HepG2 (cell line): ENCODE measurements at regions not wholly inside any gene's neighbourhood (a gene's known extent, or its start where the extent isn't known, plus 50 kb on each side); places are given as distances from the start of the nearest gene placed in this dataset.

Experiments
- ATAC-seq: fragments of 200-7000 bp; cut with Tn5 transposase; 3 replicates; pipeline ENCODE4 v1.9.1; 2020; ENCODE audit warnings: mild to moderate bottlenecking, moderate library complexity
- BruUV-seq: library from RNA; stranded (reverse); fragments of 400-500 nt; replicated peaks from 2 replicates; lab custom pipeline; 2021; lab: Mats Ljungman, UMichigan
- CTCF ChIA-PET: fragments of 300-600 bp; formaldehyde crosslinking; extraction: SDS; loops from one replicate; lab custom pipeline; 2021; ENCODE audit warnings: low total read pairs, inconsistent platforms, low intra/inter-chr PET ratio; lab: Yijun Ruan, JAX
- POLR2A ChIA-PET: fragments of 350-600 bp; sonication (Branson Sonifier 250); formaldehyde crosslinking; loops from one replicate; lab custom pipeline; 2020; ENCODE audit warnings: antibody characterized with exemption, inconsistent platforms; lab: Yijun Ruan, JAX
- DNase-seq: peaks from one replicate; pipeline ENCODE4 v3.0.0-alpha.2; 2015; ENCODE audit warnings: low spot score
- FAIRE-seq: peaks from 3 replicates; lab custom pipeline; 2011; peaks lifted over from hg19 to GRCh38; lab: Jason Lieb, UNC
- H2AFZ ChIP-seq: one replicate; pipeline ENCODE4 v1.6.1; 2011; ENCODE audit warnings: low read length, inconsistent platforms
- H3K27ac ChIP-seq: fragments of 300-600 bp; 3 replicates; pipeline ENCODE4 v1.8.0; 2011; ENCODE audit warnings: mixed run types, mild to moderate bottlenecking, mixed read lengths, low read length, inconsistent platforms; ENCODE audit not compliant: insufficient read depth; ENCODE audit errors: extremely low read length
- H3K27me3 ChIP-seq, 2 experiments: fragments of 200-600 bp in 1 of 2; 2 replicates in 1 of 2; 3 replicates in 1 of 2; pipeline versions ENCODE4 v1.6.0 to v1.8.0; 2011; ENCODE audit warnings: low read length in 2 of 2, mild to moderate bottlenecking in 2 of 2, moderate library complexity in 2 of 2, inconsistent platforms in 1 of 2; ENCODE audit not compliant: insufficient read depth in 2 of 2, control insufficient read depth in 1 of 2
- H3K36me3 ChIP-seq, 2 experiments: fragments of 200-600 bp in 1 of 2; replicated peaks in 1 of 2; 2 replicates in 1 of 2; 3 replicates in 1 of 2; pipeline versions ENCODE4 v1.5.1 to v1.8.0; 2011; ENCODE audit warnings: low read length in 2 of 2, inconsistent platforms in 1 of 2; ENCODE audit not compliant: insufficient read depth in 2 of 2, control insufficient read depth in 1 of 2
- H3K4me1 ChIP-seq: 2 replicates; pipeline ENCODE4 v1.5.1; 2012; ENCODE audit warnings: low read length, inconsistent platforms; ENCODE audit not compliant: insufficient read depth
- H3K4me2 ChIP-seq: 2 replicates; pipeline ENCODE4 v1.6.0; 2011; ENCODE audit warnings: low read depth, low read length, inconsistent platforms
- H3K4me3 ChIP-seq, 3 experiments: fragments of 200-600 bp in 1 of 3; sonication (generic), shearing (Covaris generic) in 1 of 3; replicated peaks in 1 of 3; 2 replicates each; pipeline ENCODE4 v1.5.1; 2011 to 2016; ENCODE audit warnings: low read length in 3 of 3, inconsistent platforms in 2 of 3, low read depth in 2 of 3, mild to moderate bottlenecking in 2 of 3, control low read depth in 1 of 3, mixed read lengths in 1 of 3; ENCODE audit not compliant: insufficient read depth in 1 of 3
- H3K79me2 ChIP-seq: one replicate; pipeline ENCODE4 v1.6.1; 2011; ENCODE audit warnings: low read length, inconsistent platforms; ENCODE audit not compliant: insufficient read depth
- H3K9ac ChIP-seq: 2 replicates; pipeline ENCODE4 v1.6.0; 2011; ENCODE audit warnings: mild to moderate bottlenecking, low read depth, low read length, inconsistent platforms; ENCODE audit not compliant: insufficient read depth
- H3K9me3 ChIP-seq: 2 replicates; pipeline ENCODE4 v1.5.1; 2012; ENCODE audit warnings: mild to moderate bottlenecking, low read length
- H4K20me1 ChIP-seq: 2 replicates; pipeline ENCODE4 v1.6.0; 2011; ENCODE audit warnings: inconsistent platforms, mild to moderate bottlenecking, low read length, moderate library complexity; ENCODE audit not compliant: insufficient read depth
- ATF4 ChIP-seq, 2 experiments: fragments of 450-650 bp in 1 of 2; sonication (generic) in 1 of 2; formaldehyde crosslinking; IDR thresholded peaks; 2 replicates each; pipeline versions ENCODE4 v1.5.0 to v1.8.0; 2020 to 2022; ENCODE audit warnings: mild to moderate bottlenecking in 1 of 2, missing genetic modification reagents in 1 of 2
- FOXM1 ChIP-seq: sonication (generic); formaldehyde crosslinking; IDR thresholded peaks from 2 replicates; pipeline ENCODE4 v1.5.0; 2020; ENCODE audit warnings: missing genetic modification reagents
- GPBP1L1 ChIP-seq: sonication (generic); formaldehyde crosslinking; IDR thresholded peaks from 2 replicates; pipeline ENCODE4 v1.5.0; 2020; ENCODE audit warnings: mild to moderate bottlenecking, missing genetic modification reagents
- ISL2 ChIP-seq: sonication (generic); formaldehyde crosslinking; IDR thresholded peaks from 2 replicates; pipeline ENCODE4 v1.5.0; 2020; ENCODE audit warnings: missing genetic modification reagents
- NONO ChIP-seq, 2 experiments: fragments of 450-650 bp in 1 of 2; sonication (generic) in 1 of 2; formaldehyde crosslinking in 1 of 2; IDR thresholded peaks in 1 of 2; conservative IDR thresholded peaks in 1 of 2; 2 replicates each; pipeline versions ENCODE4 v1.6.1 to v1.8.0; 2017 to 2022; ENCODE audit warnings: mild to moderate bottlenecking in 1 of 2, missing genetic modification reagents in 1 of 2, moderate library complexity in 1 of 2
- PRDM10 ChIP-seq: sonication (generic); formaldehyde crosslinking; IDR thresholded peaks from 2 replicates; pipeline ENCODE4 v1.4.0; 2020; ENCODE audit warnings: low read depth, missing genetic modification reagents
- RFX5 ChIP-seq: IDR thresholded peaks from 2 replicates; pipeline ENCODE4 v1.6.1; 2011; ENCODE audit warnings: low read depth, low read length, improper control_type of control experiment
- SRSF1 ChIP-seq: fragments of 200-400 bp; formaldehyde crosslinking; optimal IDR thresholded peaks from 2 replicates; pipeline ENCODE3; 2017; ENCODE audit warnings: mild to moderate bottlenecking, low read depth, low read length, moderate library complexity
- USF2 ChIP-seq, 2 experiments: sonication (generic) in 1 of 2; formaldehyde crosslinking in 1 of 2; IDR thresholded peaks; 2 replicates each; pipeline versions ENCODE4 v1.5.1 to v1.6.1; 2011 to 2020; ENCODE audit warnings: borderline replicate concordance in 1 of 2, low read depth in 1 of 2, low read length in 1 of 2, mild to moderate bottlenecking in 1 of 2, missing genetic modification reagents in 1 of 2, moderate library complexity in 1 of 2
- ZBTB43 ChIP-seq: sonication (generic); formaldehyde crosslinking; conservative IDR thresholded peaks from 2 replicates; pipeline ENCODE4 v1.4.0; 2020; ENCODE audit warnings: missing genetic modification reagents
- ZNF225 ChIP-seq: sonication (generic); formaldehyde crosslinking; IDR thresholded peaks from 2 replicates; pipeline ENCODE4 v1.4.0; 2020; ENCODE audit warnings: mild to moderate bottlenecking, missing genetic modification reagents
- ZNF256 ChIP-seq: sonication (generic); formaldehyde crosslinking; conservative IDR thresholded peaks from 2 replicates; pipeline ENCODE4 v1.4.0; 2020; ENCODE audit warnings: missing genetic modification reagents
- ZNF335 ChIP-seq: sonication (generic); formaldehyde crosslinking; IDR thresholded peaks from 2 replicates; pipeline ENCODE4 v1.4.0; 2020; ENCODE audit warnings: missing genetic modification reagents
- ZNF720 ChIP-seq: sonication (generic); formaldehyde crosslinking; IDR thresholded peaks from 2 replicates; pipeline ENCODE4 v1.4.0; 2020; ENCODE audit warnings: missing genetic modification reagents
- WGBS: methylation state at CpG from one replicate; pipeline ENCODE4 v1.1.6; 2017; ENCODE audit warnings: low lambda C conversion rate; 5-methylcytosine and 5-hydroxymethylcytosine counted together
- in situ Hi-C: cut with HindIII; loops from 2 replicates; pipeline ENCODE4 v1.10.0; 2017; ENCODE audit warnings: low pct_unique_long_range_greater_than_20kb; ENCODE audit not compliant: extremely low pct_ligation_motif_present
- intact Hi-C: fragments of 100-400 bp; cut with micrococcal nuclease; formaldehyde crosslinking; loops from one replicate; pipeline ENCODE4 v1.10.0; 2022; ENCODE audit not compliant: unreplicated experiment

- intact Hi-C loops, result no loop called here
- in situ Hi-C loops, result no loop called here
- no TSS peak for BruUV-seq
- CTCF ChIA-PET, result no interaction called here
- Histone ChIP-seq H3K27me3 (no peaks in the 10 kb centered on the region), H2AFZ (no peak overlapping the region), H3K9me3 (no peaks in the 10 kb centered on the region), H3K27ac (no peak overlapping the region), H3K4me2 (no peak overlapping the region), H3K4me3 (no peak overlapping the region), H3K4me1 (no peaks in the 10 kb centered on the region), H3K36me3 (no peaks in the 10 kb centered on the region), H4K20me1 (no peaks in the 10 kb centered on the region), H3K9ac (no peak overlapping the region), H3K79me2 (no peaks in the 10 kb centered on the region)
- DNase-seq (no peak), FAIRE-seq (no peak), ATAC-seq (no peak)
- WGBS, result 3% methylated on average over 2 of the region's 2 CpGs
- POLR2A ChIA-PET, result no interaction called here
- TF ChIP-seq ZNF720 (CRISPR knock-in tag) (no peak), ZBTB43 (CRISPR knock-in tag) (no peak), GPBP1L1 (CRISPR knock-in tag) (no peak), NONO (IDR thresholded peaks at IDR 0.05) (no peak), NONO (CRISPR knock-in tag; conservative IDR thresholded peaks at IDR 0.05) (no peak), ZNF335 (CRISPR knock-in tag) (no peak), ZNF225 (no peak), ISL2 (no peak), FOXM1 (CRISPR knock-in tag) (no peak), PRDM10 (CRISPR knock-in tag) (no peak), USF2 (IDR thresholded peaks at IDR 0.05; ENCODE audit: low read depth, low read length) (no peak), USF2 (CRISPR knock-in tag; IDR thresholded peaks at IDR 0.05; ENCODE audit: borderline replicate concordance) (no peak), SRSF1 (no peak), ATF4 (CRISPR knock-in tag; IDR thresholded peaks at IDR 0.05) (no peak), RFX5 (no peak), ZNF256 (CRISPR knock-in tag) (no peak)
Measured at GRCh38 chr11:109033627-109034338, 368.9 kb downstream of the DDX10 start.
